ENCODE measurements at regions not wholly inside any gene's neighbourhood (a gene's known extent, or its start where the extent isn't known, plus 50 kb on each side); places are given as distances from the start of the nearest gene placed in this dataset.

- in situ Hi-C loops (cut with MboI; ENCODE audit: low sequenced_read_pairs) = no loop called here
These were observed 565.7 kb downstream of the SLC4A3 start for GRCh38 chr2:220192994-220193753.

GRCh38 chr2:220194630-220195584, 567.5 kb downstream of the SLC4A3 start:
- in situ Hi-C loops (cut with MboI; ENCODE audit: low sequenced_read_pairs) = no loop called here

- in situ Hi-C loops (cut with MboI; ENCODE audit: low sequenced_read_pairs) = no loop called here
These were observed 571.5 kb downstream of the SLC4A3 start for GRCh38 chr2:220198896-220199295.

GRCh38 chr2:220202066-220202465, 574.6 kb downstream of the SLC4A3 start:
- in situ Hi-C loops (cut with MboI; ENCODE audit: low sequenced_read_pairs) = no loop called here

GRCh38 chr2:220209093-220209492, 581.7 kb downstream of the SLC4A3 start:
- in situ Hi-C loops (cut with MboI; ENCODE audit: low sequenced_read_pairs) = no loop called here

- in situ Hi-C loops (cut with MboI; ENCODE audit: low sequenced_read_pairs) = no loop called here
These were observed 582.3 kb downstream of the SLC4A3 start for GRCh38 chr2:220209751-220210150.

GRCh38 chr2:220212296-220213080, 585.1 kb downstream of the SLC4A3 start:
- in situ Hi-C loops (cut with MboI; ENCODE audit: low sequenced_read_pairs) = no loop called here

- in situ Hi-C loops (cut with MboI; ENCODE audit: low sequenced_read_pairs) = no loop called here
These were observed 588.4 kb downstream of the SLC4A3 start for GRCh38 chr2:220215785-220216184.

GRCh38 chr2:220219371-220219770, 591.9 kb downstream of the SLC4A3 start:
- in situ Hi-C loops (cut with MboI; ENCODE audit: low sequenced_read_pairs) = no loop called here

- in situ Hi-C loops (cut with MboI; ENCODE audit: low sequenced_read_pairs) = no loop called here
These were observed 592.6 kb downstream of the SLC4A3 start for GRCh38 chr2:220220009-220220408.

GRCh38 chr2:220221992-220222391, 594.6 kb downstream of the SLC4A3 start:
- in situ Hi-C loops (cut with MboI; ENCODE audit: low sequenced_read_pairs) = no loop called here

- in situ Hi-C loops (cut with MboI; ENCODE audit: low sequenced_read_pairs) = no loop called here
These were observed 597.5 kb downstream of the SLC4A3 start for GRCh38 chr2:220224691-220225543.

- in situ Hi-C loops (cut with MboI; ENCODE audit: low sequenced_read_pairs) = no loop called here
These were observed 598.6 kb downstream of the SLC4A3 start for GRCh38 chr2:220226076-220226475.

- in situ Hi-C loops (cut with MboI; ENCODE audit: low sequenced_read_pairs) = no loop called here
These were observed 599.1 kb downstream of the SLC4A3 start for GRCh38 chr2:220226546-220226945.

- in situ Hi-C loops (cut with MboI; ENCODE audit: low sequenced_read_pairs) = no loop called here
These were observed 600.0 kb downstream of the SLC4A3 start for GRCh38 chr2:220227266-220227920.

- in situ Hi-C loops (cut with MboI; ENCODE audit: low sequenced_read_pairs) = no loop called here
These were observed 601.0 kb downstream of the SLC4A3 start for GRCh38 chr2:220228310-220229006.

- in situ Hi-C loops (cut with MboI; ENCODE audit: low sequenced_read_pairs) = no loop called here
These were observed 613.2 kb downstream of the SLC4A3 start for GRCh38 chr2:220240641-220241040.

- in situ Hi-C loops (cut with MboI; ENCODE audit: low sequenced_read_pairs) = no loop called here
These were observed 614.0 kb downstream of the SLC4A3 start for GRCh38 chr2:220241423-220241822.

- in situ Hi-C loops (cut with MboI; ENCODE audit: low sequenced_read_pairs) = no loop called here
These were observed 616.1 kb downstream of the SLC4A3 start for GRCh38 chr2:220243571-220243970.

Measured in HL-60/S4 (cell line).